Putamen (tissue), 1 donor: ENCODE measurements at regions not wholly inside any gene's neighbourhood (a gene's known extent, or its start where the extent isn't known, plus 50 kb on each side); places are given as distances from the start of the nearest gene placed in this dataset.
A peak's percentile ranks its signal among the peaks of the same experiment; 100 is the strongest.

Experiments used
- DNase-seq: peaks from one replicate; pipeline ENCODE4 v3.0.0-alpha.2; 2016; ENCODE audit warnings: low spot score

DNA sequence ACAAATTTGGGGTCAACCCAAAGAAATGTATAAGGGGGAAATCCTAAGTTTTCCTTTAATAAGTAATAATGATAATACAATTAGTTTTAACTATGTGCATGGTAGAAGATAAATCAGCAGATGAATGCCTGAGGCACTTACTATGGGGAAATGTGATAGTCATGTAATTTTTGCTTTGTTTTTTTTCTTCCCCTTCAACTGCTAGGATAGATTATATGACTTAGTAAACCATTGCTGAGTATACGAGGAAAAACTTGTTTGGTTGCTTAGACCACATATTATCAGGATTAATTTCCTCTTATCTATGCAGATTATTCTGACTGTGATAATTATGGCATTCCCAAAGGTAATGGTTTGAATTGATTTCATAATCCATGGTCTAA is 181.1 kb downstream of the TGFB2 start:
- no peak for DNase-seq

DNA sequence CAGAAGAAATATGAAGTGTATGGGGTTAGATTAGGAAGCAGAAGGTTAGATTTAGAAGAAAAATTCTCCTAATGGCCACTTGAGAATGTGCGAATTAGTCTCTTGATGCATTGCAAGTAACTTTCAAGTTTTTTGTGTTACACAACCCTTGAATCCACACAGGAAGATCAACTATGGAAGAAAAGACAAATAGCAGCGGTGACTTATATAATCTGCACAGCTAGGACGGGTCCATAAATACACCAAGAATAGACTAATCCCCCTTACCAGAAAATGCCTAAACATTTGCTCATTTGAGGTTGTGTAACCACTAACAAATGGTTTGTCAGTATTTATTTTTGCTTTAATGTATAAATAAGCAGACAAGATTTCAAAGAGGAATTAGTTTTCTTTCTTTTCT is 182.6 kb downstream of the TGFB2 start:
- DNase-seq, result no peak

DNA sequence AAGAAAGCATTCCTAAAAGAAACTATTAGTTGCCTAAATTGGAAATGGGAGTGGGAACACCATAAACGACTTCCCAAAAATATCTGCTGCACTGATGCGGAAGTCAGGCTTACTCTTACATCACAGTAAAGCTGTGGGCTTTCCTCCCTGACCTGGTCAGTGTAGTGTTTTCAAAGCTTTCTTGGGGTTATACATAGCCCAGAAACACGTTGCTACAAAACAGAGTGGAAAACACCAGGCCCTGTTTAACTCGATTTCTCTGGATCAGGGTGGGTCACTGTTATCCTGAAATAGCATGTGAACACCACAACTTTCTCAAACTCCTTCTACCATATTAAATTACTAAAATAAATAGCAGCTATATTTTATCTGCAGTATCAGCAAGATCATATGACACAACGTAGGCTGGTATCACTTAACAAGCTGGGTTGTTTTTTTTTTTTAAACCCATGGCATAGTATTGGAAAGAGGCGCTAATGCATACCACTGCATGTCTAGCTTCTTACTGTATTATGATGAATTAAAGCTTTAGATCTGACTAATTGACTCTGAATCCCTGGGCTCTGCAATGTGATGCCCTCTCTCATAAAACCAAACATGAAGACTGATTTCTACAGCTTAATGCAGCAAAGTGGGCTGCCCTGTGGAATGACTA is 184.6 kb downstream of the TGFB2 start:
- no peak for DNase-seq

DNA sequence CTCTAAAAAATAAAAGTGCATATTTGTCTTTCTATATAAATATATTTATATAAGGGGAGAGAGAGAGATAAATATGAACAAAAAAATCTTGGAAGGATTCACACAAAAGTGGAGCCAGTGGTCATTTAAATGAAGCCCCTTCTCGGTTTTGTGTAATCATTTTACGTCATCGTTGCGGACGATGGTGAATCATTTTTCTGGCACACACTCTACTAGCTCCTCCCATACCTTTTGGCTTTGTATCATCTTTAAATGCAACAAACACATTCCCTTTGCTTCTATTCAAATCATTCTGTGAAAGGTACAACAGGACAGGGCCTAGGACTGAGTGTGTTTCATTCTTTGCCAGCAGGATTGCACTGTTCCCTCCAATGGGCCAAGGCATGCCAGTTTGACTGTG is 186.8 kb downstream of the TGFB2 start:
- no peak for DNase-seq

DNA sequence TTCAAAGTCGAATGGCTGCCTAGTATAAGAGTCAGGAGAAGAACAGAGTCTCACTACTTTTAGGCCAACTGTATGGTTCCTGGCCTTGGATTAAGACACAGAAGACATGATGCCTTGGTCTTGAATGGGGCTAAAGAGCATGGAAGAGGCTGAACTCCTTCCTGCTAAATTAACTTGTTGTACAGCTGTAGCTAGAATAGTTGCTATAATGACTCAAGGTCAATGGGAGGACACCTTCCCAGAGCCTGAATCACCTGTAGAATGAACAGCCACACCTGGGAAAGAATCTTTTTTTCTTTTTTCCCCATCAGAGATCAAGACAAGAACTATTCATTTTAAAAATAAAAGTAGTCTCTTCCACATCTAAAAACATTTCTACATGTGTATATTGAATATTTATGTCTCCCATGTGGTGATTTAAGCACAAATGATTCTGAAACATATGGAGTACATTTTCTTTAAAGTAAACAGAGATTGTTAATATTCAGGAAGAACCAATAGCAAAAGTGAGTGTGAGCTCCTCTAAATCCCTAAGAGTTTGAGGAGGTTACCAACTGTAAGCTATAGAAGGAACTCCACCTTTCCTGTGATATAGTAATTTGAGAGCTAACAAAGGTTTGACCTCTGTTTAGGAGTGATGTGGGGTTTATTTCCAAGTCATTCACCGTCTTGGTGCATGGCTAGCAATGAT is 191.3 kb downstream of the TGFB2 start:
- no peak for DNase-seq

DNA sequence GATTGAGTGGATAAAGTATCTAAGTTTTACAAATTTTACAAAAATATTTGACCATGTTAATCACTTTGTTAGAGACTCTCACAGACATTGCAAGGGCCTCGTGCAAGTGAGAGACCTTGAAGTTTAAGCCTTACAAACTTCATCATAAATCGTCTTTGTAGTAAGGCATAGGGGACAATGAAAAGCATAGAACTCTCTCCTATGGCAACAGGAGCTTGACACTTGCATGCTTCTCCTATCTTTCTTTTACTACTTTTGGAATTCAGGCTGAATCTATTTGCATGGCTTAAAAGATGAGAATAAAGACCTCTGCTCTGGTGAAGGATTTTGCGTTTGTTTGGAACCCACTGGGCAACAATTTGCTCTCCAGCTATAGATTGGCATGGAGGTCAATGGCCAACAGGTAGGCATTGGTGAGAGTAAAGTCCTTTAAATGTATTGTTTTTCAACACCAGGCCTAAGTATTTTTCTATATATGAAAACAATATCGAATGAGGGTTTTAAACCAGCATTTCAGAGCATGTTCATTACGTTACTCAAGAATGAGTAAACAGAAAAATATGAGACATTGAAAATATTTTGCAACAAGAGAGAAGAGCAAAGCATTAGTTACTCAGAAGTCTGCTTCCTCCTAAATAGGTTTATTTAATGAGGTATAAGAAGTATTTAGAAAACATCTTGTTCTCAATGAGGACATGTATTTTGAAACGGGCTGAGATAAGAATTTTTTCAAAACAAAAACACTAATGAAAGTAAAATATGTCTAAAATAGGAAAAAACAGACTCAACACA is 192.2 kb downstream of the TGFB2 start:
- no peak for DNase-seq

DNA sequence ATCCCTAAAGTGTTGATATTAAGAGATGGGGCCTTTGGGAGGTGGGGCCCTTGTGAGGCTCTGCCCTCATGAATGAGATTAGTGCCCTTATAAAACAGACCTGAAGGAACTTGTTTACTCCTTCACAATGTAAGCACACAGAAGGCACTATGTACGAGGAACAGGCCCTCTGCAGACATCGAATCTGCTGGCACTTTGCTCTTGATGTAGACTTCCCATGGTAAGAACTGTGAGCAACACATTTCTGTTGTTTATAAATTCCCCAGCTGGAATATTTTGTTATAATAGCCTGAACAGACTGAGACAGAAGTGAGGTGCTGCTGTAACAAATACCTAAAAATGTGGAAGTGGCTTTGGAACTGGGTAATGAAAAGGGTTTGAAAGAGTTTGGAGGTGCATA is 193.2 kb downstream of the TGFB2 start:
- no peak for DNase-seq

DNA sequence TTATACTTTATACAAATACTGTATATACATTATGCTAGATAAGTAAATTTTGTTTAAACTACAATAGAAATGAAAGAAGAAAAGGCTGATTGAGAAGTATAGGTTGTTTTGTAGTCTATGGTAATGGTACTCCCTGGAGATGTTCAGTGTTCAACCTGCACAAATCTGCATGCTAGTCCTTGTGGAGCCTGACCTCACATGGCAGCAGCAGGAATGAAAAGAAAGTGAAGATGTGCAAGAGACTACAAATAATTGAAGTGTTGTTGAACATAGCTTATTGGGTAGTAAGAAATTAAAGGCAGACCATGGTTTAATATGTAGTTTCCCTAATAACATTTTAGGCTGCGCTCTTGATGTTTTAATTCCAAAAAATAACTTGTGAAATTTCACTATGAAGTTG is 201.2 kb downstream of the TGFB2 start:
- DNase-seq, result no peak

DNA sequence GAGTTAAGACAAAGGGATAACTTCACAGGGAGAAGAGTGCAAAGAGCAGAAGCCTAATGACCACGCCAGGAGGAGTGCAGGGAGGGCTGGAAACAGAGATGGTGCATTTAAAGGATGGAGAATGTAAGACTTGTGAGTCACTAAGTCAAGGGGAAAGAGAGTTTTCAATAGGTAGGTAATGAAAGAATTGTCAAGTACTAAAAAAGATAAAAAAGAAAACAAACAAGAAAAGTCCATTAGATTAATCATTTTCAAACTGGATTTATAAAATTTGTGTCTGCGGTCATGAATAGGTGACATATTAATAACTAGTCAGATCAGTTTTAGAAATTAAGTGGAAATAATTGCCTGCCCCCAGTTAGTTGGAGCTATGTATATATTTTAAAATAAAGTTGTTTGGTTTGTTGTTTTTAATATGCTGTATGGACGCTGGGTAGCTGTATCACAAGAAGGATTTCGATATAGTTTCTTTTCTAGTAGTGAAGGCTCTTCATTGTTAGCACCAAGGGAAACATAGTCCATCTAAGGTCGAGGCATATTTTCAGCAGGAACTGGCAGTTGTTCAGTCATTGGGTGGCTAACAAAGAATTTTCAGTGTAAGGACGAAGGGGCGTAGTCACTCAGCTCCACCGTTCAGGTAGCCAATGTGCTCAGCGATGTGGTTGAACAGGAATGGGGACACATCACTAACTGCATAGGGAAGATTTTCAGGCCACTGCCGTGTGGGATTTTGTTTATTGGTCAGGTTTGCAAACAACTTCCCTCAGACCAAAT is 203.0 kb downstream of the TGFB2 start:
- no peak for DNase-seq

DNA sequence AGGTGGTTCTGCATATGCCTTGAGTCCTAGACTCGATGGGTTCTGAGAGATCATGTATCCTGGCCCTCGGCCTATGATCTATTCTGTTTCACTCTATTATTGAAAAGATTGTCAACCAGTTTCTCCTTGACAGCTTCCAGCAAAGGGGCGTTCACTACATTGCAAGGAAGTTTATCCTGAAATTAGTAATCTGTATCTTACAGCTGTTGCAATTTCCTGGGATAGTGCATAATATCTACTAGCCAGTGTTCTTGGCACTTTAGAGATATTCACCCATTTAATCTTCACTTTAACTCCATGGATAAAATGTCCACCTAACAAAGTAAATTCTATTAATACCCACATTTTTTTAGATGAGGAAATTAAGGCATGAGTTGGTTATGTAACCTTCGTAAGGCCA is 203.6 kb downstream of the TGFB2 start:
- no peak for DNase-seq

DNA sequence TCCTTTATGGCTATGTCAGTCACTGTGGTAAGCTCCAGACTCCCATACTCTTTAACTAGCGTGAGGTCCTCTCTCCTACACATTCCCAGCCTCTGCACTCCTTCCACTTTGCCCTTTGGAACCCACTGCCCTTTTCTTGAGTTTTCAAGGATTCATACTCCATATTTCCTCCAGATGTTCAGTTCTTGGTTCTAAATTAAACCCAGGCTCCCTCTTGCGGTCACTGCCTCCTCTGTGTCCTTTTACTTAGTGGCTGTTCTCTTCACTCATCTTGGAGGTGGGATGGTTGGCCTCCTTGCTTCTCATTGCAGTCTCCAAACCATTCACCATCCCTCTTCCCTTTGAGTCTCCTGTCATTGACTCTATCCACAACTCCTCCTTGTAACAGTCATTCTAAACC is 208.1 kb downstream of the TGFB2 start:
- DNase-seq, result no peak

DNA sequence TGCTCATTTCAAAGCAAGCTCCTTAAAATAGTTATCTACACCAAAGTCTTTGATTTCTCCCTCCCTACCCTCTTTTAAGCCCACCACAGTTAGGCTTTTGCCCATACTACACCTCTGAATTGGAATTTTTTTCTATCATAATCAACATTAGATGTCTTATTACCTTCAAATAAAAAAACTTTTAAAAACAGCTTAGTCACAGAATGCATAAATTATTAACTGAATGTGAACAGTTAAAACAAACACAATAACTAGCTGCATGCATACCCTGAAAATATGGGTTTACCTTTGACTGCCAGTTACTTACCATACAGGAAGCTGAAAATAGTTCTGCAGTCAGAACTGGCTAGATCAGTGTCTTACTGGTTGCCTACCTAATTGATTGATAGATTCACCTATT is 210.9 kb downstream of the TGFB2 start:
- no peak for DNase-seq

DNA sequence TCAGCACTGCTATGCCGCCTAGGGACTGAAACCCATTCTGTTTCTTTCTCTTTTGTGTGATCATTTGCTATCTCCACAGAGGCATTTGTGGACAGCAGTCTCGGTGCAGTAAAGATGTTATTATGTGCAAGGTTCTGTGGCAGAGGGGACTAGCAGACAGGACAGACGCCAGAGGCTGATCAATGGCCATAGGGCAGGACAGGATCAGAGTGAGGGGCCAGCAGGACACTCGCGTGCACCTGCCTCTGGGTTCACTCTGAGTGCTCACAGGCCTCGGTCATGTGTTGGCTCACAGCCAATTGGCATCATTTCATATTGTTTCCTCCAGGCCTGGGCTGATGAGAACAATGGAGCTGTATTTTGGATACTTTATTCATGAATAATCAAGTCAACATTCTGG is 212.6 kb downstream of the TGFB2 start:
- peak; percentile 32 for DNase-seq

DNA sequence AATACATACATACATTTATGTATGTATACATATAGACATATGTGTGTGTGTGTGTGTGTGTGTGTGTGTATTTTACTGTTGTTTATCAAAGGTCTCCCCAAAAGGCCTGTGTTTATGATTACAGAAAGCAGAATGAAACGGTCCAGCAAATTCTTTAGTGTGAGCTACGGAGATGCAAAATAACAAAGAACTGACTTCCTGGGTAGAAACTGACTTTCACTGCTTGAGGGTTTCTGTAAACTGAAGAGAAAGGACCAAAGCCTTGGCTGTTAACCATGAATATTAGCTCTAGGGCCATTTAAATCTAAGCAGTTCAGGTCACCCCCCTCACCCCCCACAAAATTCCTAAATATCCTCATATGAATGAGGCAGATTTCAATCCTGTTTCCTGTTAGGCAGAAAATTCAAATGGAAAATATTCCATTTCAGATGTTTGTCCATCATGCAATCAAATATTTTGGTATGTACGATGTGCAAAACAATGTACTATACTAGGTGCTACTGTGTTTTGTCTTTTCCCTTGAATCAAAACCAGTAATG is 213.2 kb downstream of the TGFB2 start:
- no peak for DNase-seq

DNA sequence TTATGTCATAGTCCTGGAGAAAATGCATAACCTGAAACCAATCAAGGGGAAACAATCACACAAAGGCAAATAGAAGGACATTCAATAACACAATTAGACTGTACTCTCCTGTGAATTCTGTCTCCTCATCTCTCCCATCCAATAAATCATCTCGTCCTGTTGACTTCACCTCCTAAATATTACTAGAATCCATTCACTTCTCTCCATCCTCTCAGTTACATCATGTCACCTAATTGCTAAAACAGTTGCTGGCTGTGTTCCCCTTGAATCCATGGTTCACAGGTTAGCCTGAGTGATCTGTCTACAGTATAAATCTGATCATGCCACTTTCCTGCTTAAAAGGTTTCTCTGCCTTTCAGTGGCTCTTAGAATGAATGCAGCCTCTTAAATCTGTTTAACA is 220.2 kb downstream of the TGFB2 start:
- DNase-seq, result no peak

DNA sequence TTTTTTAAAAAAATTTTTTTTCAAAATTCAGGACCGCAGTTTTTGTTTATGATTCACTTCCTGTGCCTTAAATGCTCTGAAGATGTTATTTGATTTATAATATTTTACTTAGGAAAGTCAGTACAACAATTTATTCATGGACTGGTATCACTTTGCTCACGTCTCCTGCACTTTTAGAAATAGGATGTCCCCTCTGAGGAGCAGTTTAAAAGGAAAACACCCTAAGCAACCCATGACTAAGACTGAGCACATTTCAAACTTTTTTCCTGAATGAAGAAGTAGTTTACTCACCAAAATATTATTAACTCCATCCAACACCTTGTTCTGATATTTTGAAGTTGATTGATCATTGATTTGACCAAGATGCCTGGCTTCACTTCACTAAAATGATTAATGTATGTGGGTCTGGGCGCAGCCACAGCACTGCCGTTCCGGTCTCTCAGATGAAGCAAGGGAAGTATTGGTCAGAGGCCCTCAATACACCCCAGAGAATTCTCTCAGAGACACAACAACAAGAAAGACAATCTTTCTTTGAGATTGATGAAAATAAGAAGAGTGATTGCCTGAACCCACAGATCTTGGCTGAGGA is 223.9 kb downstream of the TGFB2 start:
- DNase-seq, result no peak

DNA sequence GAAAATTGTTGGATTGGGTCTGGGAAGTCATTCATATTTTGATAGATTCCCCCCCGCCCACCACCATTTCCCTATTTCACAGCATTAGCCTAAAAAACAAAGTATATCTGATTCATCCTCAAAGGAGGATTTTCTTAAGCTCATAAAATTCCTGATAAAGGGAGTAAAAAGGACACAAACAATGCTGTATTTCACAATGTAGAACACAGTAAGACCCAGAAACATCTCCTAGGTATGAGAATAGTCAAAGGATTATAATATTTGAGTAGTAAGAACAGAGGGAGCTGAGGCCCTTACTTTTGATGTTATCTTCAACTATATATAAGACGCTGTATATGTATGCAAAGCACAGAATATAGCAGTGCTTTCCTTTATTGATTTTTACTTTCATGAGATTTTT is 225.3 kb downstream of the TGFB2 start:
- no peak for DNase-seq

DNA sequence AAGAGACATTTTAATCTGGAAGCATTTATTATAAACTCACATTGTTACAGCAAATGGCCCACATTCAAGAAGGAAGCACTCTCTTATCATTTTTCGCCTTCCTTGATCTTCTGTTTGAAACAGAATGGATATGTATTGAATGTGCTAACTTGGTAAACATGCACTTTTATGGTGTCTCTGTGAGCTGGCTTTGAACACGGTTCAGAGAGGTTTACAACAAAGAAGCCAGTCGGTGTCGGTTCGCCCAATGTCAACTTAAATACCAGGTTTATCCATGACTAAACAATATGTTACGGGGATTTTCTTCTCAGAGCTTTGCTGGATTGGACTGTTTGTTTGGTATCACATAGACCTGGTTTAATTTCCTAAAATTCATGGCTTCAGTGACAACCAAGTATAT is 226.4 kb downstream of the TGFB2 start:
- no peak for DNase-seq

DNA sequence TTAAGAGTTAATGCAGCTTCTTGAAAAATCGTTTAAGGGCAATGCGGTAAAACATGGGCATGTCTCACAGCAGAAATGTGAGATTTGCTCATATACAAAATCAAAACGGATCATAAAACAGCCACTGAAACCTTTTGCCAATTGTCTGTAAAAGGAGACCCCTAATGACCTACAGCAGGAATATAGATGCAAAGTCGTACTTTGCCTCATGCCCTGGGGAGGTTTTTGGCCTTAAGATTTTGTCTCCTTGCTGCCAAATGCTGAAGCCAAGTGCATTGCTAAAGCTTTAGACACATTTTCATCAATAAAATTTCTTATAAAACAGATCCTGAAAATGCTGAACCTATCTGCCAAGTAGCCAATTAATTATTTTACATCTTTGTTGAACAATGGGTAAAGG is 226.9 kb downstream of the TGFB2 start:
- no peak for DNase-seq

DNA sequence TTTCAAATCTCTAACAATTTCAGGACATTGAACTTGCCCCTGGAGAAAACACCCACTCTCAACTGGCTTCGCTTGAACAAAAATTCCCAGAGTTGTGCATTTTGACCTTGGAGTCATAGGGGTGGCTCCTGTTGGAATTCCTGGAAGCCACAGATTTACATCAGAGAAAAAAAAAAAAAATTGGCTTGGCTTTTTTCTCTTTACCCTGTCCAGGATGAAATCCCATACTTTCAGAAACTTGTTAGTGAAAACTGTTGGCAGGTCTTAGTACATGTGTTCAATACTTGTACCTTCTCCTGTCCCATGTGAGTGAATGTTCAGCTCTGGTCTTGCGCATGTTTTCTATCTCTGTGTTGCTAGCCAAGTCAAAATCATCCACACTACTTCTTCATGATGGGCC is 228.8 kb downstream of the TGFB2 start:
- DNase-seq, result no peak

DNA sequence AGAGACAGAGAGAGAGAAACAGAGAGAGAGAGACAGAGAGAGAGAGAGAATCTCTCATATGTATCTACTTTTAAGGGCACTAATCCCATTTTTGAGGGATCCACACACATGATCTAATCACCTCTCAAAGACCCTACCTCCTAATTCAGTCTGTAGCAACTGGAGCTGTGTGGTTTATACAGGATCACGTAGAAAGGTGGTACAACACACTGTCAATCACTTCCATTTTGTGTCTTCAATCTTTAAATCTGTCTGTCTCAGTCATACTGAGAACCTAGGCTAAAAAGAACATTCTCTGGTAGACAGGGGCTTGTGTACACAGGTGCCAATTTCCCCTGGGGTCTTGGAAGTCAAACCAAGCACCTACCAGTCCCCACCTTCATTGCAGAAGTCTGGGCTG is 229.9 kb downstream of the TGFB2 start:
- DNase-seq, result no peak

DNA sequence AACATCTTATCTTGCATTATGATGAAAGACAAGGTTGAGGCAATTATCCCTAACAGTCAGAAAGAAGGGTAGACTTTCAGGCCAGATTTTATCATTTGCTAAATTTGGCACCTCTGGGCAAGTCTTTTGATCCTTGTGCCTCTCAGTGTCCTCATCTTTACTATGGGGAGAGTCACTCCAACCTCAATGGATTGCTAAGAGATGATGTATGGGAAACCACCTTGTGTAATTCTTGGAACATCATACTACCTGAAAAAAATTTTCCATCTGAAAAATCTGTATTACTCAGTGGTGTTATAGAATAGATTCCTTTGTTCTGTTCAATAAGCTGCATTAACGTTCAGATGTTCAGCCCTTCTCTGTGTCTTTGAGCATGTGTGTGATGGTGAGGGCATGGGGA is 230.7 kb downstream of the TGFB2 start:
- DNase-seq, result no peak
